Transverse colon (tissue), 4 donors: ENCODE measurements at regions not wholly inside any gene's neighbourhood (a gene's known extent, or its start where the extent isn't known, plus 50 kb on each side); places are given as distances from the start of the nearest gene placed in this dataset.

ENCODE experiments used
- DNase-seq: peaks from one replicate; pipeline ENCODE4 v3.0.0-alpha.2; 2019
- H3K27ac ChIP-seq, 4 donors: fragments of 200-600 bp; sonication (generic); 2 replicates each; pipeline ENCODE4 v1.5.1; 2016 to 2018; ENCODE audit warnings: inconsistent platforms in 4 of 4
- H3K27me3 ChIP-seq: fragments of 200-600 bp; sonication (generic); 2 replicates; pipeline ENCODE4 v1.5.1; 2017; ENCODE audit warnings: inconsistent platforms
- H3K36me3 ChIP-seq, 4 donors: fragments of 200-600 bp; sonication (generic); 2 replicates each; pipeline ENCODE4 v1.5.1; 2017 to 2019; ENCODE audit warnings: inconsistent platforms in 4 of 4
- H3K4me1 ChIP-seq, 4 donors: fragments of 200-600 bp; sonication (generic); 2 replicates each; pipeline ENCODE4 v1.5.1; 2017 to 2020; ENCODE audit warnings: inconsistent platforms in 4 of 4
- H3K4me3 ChIP-seq, 4 donors: fragments of 200-600 bp; sonication (generic); 1 replicate in 1 of 4; 2 replicates in 3 of 4; pipeline versions ENCODE4 v1.5.1 to v1.6.1; 2017 to 2019; ENCODE audit warnings: inconsistent platforms in 4 of 4
- H3K9me3 ChIP-seq, 2 donors: fragments of 200-600 bp; sonication (generic); 2 replicates each; pipeline ENCODE4 v1.5.1; 2017 to 2019; ENCODE audit warnings: inconsistent platforms in 2 of 2
- EP300 ChIP-seq: sonication (generic); formaldehyde crosslinking; IDR thresholded peaks from one replicate; pipeline ENCODE4 v1.6.1; 2017; ENCODE audit warnings: antibody characterized with exemption, low read depth
- POLR2A ChIP-seq: fragments of 450-650 bp; IDR thresholded peaks from one replicate; pipeline ENCODE4 v1.6.1; 2016; ENCODE audit warnings: antibody characterized with exemption, mild to moderate bottlenecking, moderate library complexity
- POLR2AphosphoS5 ChIP-seq, 3 donors: sonication (generic); formaldehyde crosslinking; IDR thresholded peaks; one replicate each; pipeline ENCODE4 v1.6.1; 2016; ENCODE audit warnings: antibody characterized with exemption in 3 of 3
- WGBS, 2 donors: methylation state at CpG; one replicate each; pipeline ENCODE4 v1.1.5; 2018; ENCODE audit warnings: low coverage in 1 of 2; 5-methylcytosine and 5-hydroxymethylcytosine counted together
- in situ Hi-C, 4 donors: fragments of 200-750 bp; cut with MboI; loops; one replicate each; pipeline versions ENCODE4 v1.15.0 to v1.15.1; 2017; ENCODE audit warnings: low sequenced_read_pairs in 3 of 4, low pct_ligation_motif_present in 1 of 4, low pct_unique_long_range_greater_than_20kb in 1 of 4
- intact Hi-C: fragments of 100-400 bp; cut with DNase I; formaldehyde crosslinking; loops from one replicate; pipeline ENCODE4 v1.15.1; 2023; ENCODE audit warnings: low total_unique reads
- TF ChIP-seq, protein P1 (sequence below), 5 experiments: fragments of 200-600 bp in 3 of 5; fragments of 450-650 bp in 2 of 5; sonication (generic) in 3 of 5; IDR thresholded peaks; 1 replicate in 2 of 5; 2 replicates in 3 of 5; pipeline ENCODE4 v1.5.1; 2016 to 2017; ENCODE audit warnings: antibody characterized with exemption in 5 of 5, inconsistent platforms in 3 of 5, mild to moderate bottlenecking in 2 of 5, moderate library complexity in 1 of 5

GRCh38 chr2:16329421-16329820, 336.2 kb downstream of the CYRIA start:
- Histone ChIP-seq H3K36me3 (no peaks in the 10 kb centered on the region), H3K4me3 (no peak overlapping the region), H3K27ac (no peak overlapping the region), H3K27me3 (no peaks in the 10 kb centered on the region), H3K9me3 (no peaks in the 10 kb centered on the region), H3K4me1 (no peaks in the 10 kb centered on the region)
- TF ChIP-seq, protein P1, sequence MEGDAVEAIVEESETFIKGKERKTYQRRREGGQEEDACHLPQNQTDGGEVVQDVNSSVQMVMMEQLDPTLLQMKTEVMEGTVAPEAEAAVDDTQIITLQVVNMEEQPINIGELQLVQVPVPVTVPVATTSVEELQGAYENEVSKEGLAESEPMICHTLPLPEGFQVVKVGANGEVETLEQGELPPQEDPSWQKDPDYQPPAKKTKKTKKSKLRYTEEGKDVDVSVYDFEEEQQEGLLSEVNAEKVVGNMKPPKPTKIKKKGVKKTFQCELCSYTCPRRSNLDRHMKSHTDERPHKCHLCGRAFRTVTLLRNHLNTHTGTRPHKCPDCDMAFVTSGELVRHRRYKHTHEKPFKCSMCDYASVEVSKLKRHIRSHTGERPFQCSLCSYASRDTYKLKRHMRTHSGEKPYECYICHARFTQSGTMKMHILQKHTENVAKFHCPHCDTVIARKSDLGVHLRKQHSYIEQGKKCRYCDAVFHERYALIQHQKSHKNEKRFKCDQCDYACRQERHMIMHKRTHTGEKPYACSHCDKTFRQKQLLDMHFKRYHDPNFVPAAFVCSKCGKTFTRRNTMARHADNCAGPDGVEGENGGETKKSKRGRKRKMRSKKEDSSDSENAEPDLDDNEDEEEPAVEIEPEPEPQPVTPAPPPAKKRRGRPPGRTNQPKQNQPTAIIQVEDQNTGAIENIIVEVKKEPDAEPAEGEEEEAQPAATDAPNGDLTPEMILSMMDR (IDR thresholded peaks at IDR 0.05), result no peak
- TF ChIP-seq EP300, result no peak
- TF ChIP-seq POLR2AphosphoS5 (IDR thresholded peaks at IDR 0.05), result no peak
- TF ChIP-seq POLR2A, result no peak
- intact Hi-C loops (no loop called here), in situ Hi-C loops (no loop called here)
- no peak for DNase-seq
- WGBS, 2 donors, result 87 to 92% methylated on average over 2 to 7 of the region's 7 CpGs

DNA sequence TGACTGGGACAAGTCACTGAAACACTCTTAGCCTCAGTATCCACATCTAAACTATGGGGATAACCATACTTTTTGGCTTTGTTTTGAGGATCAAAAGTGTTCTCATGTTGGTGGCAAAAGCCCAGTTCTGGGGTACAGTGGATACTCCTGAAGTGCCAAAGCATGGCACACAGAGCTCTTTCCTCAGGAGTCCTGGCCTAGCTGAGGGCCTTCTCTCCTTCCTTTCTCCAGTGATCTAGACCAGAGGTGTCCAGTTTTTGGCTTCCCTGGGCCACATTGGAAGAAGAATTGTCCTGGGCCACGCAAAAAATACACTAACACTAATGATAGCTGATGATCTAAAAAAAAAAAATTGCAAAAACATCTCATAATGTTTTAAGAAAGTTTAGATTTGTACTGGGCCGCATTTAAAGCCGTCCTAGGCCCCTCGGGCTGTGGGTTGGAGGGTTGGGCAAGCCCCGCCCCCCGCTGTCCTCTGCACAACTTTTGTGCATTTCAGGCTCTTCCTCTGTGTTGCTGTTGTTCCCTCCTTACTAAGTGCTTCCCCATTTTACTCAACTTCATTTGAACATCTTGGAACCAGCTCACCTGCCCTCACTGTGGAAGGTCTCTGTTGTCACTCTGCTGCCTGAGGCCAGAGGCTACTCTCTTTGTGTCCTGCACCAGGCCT, 337.0 kb downstream of the CYRIA start:
- H3K9me3 ChIP-seq, result no peaks in the 10 kb centered on the region
- H3K4me3 ChIP-seq, result no peak overlapping the region
- TF ChIP-seq POLR2A (no peak), POLR2AphosphoS5 (IDR thresholded peaks at IDR 0.05) (no peak), EP300 (no peak)
- TF ChIP-seq, protein P1 (IDR thresholded peaks at IDR 0.05), result no peak
- intact Hi-C loops, result no loop called here
- no peaks in the 10 kb centered on the region for H3K4me1 ChIP-seq
- no peaks in the 10 kb centered on the region for H3K36me3 ChIP-seq
- H3K27me3 ChIP-seq, result no peaks in the 10 kb centered on the region
- 85 to 94% methylated on average over 6 of the region's 6 CpGs for WGBS, 2 donors
- in situ Hi-C loops, result no loop called here
- no peak for DNase-seq
- H3K27ac ChIP-seq, result no peak overlapping the region

DNA sequence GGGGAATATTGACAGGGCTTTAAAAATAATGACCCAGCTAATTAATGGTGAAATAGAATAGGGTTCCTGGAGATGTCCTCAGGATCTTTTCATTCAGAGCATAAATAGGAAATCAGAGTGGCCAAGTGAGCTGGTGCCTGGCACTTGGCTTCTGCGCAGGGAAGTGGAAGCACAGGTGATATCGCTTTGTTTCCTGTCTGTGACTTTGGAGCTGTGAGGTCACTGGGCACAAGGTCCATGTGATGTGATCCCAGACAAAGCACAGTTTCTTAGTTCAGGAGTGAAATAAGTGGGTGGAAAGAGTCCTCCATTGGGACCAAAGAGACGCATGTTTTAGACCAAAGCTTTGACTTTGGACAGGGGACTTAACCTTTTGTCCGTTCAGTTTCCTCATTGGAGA, 338.3 kb downstream of the CYRIA start:
- intact Hi-C loops (no loop called here), in situ Hi-C loops (no loop called here)
- TF ChIP-seq POLR2A, result no peak
- H3K36me3 ChIP-seq, result no peaks in the 10 kb centered on the region
- no peak overlapping the region for H3K27ac ChIP-seq
- H3K9me3 ChIP-seq, result no peaks in the 10 kb centered on the region
- WGBS, 2 donors, result 88 to 95% methylated on average over 2 to 4 of the region's 4 CpGs
- no peaks in the 10 kb centered on the region for H3K4me1 ChIP-seq
- no peak overlapping the region for H3K4me3 ChIP-seq
- DNase-seq, result no peak
- no peaks in the 10 kb centered on the region for H3K27me3 ChIP-seq

DNA sequence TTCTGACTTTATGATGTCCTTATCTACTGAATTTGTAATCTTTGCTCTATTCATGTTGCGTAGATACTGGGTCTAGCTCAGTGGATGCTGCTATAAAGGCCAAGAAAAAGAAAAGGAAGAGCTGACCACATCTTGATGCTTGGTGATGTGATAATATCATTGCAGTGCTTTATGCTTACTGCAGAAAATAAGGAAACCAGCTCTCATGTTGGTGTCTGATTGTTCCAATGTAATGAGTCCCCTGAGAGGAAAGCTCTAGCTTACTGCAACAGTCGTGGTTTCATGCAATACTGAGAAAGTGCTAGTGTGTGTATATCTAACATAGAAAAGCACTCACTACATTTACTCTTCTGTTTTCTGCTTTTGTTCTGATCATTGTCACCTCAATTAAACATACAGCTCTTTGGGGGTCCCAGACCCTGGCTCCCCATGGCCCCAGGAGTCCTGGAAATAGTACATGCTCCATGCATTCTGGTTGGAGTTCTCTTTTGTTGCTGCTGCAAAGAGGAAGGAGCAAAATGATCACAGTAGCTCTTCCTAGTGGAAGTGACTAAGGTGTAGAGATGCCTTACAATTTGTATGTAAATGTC, 338.8 kb downstream of the CYRIA start:
- Histone ChIP-seq H3K4me3 (no peak overlapping the region), H3K36me3 (no peaks in the 10 kb centered on the region), H3K4me1 (no peaks in the 10 kb centered on the region), H3K27ac (no peak overlapping the region), H3K9me3 (no peaks in the 10 kb centered on the region), H3K27me3 (no peaks in the 10 kb centered on the region)
- intact Hi-C loops (no loop called here), in situ Hi-C loops (no loop called here)
- DNase-seq, result no peak
- TF ChIP-seq POLR2AphosphoS5 (IDR thresholded peaks at IDR 0.05) (no peak), EP300 (no peak), POLR2A (no peak)
- TF ChIP-seq, protein P1 (IDR thresholded peaks at IDR 0.05), result no peak
- WGBS, 2 donors, result 75 to 83% methylated on average over 2 of the region's 2 CpGs
